NOMO-1 (cell line): ENCODE measurements at regions not wholly inside any gene's neighbourhood (a gene's known extent, or its start where the extent isn't known, plus 50 kb on each side); places are given as distances from the start of the nearest gene placed in this dataset.

Source experiments
- DNase-seq, 2 experiments: peaks; one replicate each; lab custom pipeline; 2025; ENCODE audit not compliant: unreplicated experiment in 2 of 2; lab: John Stamatoyannopoulos, UW

DNA sequence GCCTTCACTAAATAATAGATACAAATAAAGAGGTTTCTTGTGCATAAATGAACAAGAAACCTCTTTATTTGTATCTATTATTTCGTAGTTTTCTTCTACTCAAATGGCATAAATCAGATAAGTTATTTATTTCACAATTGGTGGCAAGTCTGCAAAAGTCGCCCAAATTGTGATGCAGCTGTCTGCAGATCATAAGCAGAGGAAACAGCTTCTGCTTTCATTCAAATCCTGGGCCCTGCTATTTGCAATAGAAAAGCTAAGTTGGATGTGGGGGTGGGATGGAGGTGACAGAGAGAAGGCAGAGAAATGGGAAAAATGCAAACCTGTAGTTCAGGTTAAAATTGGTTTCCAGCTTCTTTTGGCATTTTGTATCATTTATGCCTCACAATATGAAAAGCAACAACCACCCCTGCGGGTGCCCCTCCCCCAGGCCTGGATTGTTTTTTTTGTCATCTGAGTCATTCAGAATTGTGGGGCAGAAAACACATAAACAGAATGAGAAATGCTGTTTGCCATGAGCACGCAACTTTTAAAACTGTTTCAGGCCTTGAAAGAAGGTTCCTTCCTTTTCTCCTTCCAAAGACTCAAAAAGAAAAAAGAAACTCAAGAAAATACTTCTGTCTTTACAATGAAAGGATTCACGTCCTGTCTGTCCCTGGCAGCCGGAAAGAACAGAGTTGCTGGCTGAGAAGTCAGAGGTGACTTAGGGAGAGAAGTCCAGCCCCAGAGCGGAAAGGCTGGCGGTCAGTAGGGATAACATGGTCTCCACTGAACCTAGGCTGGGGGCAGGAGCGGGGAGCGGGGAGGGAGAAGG, 132.9 kb downstream of the BAMBI start:
- DNase-seq: peak in 1 of 2 experiments; percentile 14

DNA sequence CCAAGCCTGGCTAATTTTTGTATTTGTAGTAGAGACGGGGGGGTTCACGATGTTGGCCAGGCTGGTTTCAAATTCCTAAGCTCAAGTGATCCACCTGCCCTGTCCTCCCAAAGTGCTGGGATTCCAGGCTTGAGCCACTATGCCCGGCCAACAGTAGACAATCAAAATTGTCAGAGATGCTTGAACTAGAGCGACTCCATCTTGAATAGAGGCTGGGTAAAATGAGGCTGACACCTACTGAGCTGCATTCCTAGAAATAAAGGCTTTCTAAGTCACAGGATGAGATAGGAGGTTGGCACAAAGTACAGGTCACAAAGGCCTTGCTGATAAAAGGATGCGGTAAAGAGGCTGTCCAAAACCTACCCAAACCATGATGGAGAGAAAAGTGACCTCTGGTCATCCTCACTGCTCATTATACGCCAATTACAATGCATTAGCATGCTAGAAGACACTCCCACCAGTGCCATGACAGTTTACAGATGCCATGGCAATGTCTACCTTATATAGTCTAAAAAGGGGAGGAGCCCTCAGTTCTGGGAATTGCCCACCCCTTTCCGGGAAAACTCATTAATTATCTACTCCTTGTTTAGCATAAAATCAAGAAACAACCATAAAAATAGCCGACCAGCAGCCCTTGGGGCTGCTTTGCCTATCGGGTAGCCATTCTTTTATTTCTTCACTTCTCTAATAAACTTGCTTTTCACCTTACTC, 134.5 kb downstream of the BAMBI start:
- DNase-seq: no peak

DNA sequence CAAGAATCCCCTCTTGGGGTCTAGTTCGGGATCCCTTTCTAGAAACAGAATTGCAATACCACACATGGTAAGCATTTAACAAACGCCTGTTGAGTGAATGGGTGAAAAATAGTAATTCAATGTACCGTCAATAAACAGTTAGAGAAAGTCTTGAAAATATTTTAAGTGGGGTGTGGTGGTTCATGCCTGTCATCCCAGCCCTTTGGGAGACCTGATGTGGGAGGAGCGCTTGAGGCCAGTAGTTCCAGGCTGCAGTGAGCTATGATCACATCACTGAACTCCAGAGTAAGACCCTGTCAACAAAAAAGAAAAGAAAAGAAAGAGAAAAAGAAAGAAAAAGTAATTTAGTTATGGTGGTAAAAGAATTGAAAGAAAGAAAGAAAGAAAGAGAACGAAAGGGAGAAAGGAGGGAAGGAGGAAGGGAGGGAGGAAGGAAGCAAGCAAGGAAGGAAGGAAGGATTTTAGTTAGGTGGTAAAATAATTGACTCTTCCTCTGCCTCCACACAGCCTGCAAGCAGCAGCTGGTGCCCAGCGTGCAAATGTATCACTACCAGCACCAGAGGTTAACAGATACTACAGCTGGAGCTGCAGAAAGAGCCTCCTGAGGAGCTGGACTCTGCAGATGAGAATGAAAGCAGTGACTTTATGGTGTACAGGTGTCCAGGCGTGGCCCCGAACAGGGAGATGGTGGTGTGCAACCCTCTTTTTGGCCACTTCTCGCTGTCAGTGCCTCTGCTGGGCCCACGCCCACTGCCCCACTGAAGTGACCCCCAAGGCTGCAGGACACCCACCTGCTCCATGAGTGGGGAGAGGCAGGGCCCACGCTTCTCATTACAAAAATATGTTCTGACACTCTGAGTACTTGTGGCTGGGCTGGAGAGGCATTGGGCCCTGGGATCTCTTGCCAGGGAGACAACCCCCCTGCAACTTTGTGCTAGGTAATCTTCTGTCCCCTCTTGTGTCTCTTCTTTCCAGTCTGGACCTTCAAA, 135.4 kb downstream of the BAMBI start:
- DNase-seq: no peak

DNA sequence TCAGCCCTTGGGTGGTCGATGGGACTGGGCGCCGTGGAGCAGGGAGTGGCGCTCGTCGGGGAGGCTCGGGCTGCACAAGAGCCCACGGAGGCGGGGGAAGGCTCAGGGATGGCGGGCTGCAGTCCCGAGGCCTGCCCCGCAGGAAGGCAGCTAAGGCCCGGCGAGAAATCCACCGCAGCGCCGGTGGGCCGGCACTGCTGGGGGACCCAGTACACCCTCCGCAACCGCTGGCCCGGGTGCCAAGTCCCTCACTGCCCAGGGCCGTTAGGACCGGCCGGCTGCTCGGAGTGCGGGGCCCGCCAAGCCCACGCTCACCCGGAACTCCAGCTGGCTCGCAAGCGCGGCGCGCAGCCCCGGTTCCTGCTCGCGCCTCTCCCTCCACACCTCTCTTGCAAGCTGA, 138.4 kb downstream of the BAMBI start:
- DNase-seq: no peak

DNA sequence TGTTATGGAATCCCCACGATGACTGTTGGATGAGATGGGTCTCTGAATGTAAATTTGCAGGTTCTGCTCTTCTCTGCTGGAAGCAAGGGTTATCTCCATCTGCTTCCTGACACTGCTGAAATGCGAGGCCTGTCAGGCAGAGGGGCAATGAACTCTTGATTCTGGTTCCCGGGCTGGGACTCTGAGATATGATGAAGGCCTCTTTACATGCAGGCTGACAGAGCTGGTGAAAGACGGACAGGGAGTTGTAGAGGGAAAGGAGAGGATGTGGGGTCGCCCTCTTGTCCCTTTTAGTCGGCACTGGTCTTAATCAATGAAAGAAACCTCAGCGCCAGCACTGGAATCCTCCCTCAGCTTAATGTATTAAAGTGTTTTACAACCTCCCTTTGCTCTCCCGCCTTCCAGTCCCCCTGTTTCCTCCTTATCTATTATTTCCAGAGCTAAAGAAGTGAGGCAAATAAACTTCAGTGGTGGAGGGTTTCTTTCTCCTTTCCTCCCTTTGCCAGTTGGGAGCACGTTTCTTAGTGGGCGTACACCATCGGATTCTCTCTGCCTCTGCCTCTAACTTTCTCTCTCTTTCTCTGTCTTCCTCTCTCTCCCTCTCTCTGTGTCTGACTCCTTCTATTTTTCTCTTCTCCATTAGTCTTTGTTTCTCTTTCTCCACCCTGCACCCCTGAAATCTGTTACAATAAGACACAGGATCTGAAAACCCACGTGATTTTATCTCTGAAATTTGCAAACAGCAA, 145.6 kb downstream of the BAMBI start:
- DNase-seq: no peak

DNA sequence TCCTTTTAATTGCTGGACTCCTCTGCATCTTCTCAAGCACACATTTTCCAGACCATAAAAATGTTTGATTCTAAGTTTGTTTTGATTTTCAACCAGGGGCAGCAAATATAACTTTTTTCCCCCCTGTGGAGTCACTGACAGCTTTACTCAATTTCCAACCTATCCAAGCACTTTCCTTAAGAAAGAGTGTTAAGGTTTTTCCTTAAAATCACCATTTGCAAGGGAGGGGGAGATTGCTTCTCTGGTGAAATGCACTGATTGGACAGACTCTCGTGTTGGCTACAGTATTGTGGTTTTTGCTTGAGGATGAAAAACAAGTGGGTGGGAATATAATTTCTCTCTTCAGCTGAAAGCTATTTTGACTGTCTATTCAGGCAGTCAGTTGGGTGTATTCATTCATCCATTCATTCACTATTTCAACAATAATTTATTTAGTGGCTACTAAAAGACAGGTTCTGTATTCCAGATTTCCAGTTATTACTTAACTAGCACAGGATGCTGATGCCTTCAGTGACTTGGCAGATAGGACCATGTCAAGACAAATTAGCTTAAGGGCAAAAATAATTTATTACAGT, 146.3 kb downstream of the BAMBI start:
- DNase-seq: no peak

DNA sequence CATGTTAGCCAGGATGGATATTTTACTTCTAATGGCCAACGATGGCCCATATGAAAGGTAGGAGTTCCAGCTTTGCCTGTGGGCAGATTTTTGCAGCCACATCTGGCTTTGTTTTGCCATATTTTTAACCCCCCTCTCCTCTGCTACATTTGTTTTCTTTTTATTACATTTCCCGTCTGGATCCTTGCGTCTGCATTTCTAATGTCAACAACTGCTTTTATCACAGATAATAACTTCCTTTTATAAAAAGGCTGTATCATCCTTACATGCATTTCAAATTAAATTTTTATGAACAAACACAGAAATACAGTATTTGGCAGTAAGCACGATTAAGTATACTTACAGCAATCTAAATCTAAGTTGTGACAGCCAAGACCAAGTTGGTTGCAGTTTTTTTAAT, 156.0 kb downstream of the BAMBI start:
- no peak for DNase-seq

DNA sequence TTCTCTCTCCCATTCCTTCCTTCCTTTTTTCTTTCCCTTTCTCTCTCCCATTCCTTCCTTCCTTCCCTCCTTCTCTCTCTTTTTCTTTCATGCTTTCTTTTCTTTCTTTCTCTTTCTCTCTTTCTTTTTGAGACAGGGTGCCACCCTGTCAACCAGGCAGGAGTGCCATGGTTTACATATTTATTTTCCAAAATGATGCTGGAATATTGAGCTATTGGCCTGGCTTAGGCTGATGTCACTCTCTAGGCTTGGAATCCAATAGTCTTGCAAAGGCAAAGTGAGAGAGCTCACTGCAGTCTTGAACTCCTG, 159.1 kb downstream of the BAMBI start:
- DNase-seq: no peak

DNA sequence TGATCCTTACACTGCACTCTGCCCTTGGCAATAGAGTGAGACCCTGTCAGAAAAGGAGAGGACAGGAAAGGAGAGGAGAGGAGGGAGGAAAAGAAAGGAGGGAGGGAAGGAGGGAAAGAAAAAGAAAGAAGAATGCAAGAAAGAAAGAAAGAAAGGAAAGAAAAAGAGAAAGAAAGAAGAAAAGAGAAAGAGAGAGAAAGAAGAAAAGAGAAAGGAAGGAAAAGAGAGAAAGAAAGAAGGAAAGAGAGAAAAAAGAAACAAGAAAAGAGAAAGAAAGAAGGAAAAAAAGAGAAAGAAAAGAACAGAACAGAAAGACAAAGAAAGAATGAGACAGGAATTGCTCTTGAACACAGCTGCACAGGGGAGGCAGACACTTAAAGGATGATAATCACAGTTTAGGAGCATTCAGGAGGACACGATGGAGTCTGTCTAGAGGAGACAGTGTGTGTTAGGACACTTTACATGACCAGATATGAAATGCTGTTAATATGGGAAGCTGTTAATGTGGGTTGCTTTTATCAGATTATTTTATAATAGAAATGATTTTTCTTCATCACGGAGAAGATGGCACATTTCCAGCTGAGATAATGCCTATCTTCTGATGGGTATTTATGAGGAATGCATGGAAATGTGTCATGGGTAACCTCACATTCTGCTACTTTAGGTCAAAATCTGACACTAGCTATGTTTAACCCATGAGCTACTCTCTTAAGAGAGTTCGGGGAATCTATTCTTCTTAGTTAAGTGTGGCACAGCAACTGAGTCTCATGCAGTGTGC, 160.5 kb downstream of the BAMBI start:
- no peak for DNase-seq

DNA sequence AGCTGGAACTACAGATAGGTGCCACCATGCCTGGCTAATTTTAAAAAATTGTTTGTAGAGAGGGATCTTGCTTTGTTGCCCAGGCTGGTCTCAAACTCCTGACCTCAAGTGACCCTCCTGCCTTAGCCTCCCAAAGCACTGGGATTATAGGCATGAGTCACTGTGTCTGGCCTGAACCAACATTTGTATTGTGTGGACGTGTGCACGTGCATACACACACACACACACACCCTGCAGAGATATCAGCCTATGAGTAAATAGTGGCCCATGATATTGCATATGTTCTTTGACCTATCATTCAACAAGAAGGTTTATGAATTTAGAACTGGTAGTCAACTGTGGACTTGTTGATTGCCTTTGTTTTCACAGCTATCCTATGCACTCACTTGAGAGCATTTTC, 161.6 kb downstream of the BAMBI start:
- no peak for DNase-seq

DNA sequence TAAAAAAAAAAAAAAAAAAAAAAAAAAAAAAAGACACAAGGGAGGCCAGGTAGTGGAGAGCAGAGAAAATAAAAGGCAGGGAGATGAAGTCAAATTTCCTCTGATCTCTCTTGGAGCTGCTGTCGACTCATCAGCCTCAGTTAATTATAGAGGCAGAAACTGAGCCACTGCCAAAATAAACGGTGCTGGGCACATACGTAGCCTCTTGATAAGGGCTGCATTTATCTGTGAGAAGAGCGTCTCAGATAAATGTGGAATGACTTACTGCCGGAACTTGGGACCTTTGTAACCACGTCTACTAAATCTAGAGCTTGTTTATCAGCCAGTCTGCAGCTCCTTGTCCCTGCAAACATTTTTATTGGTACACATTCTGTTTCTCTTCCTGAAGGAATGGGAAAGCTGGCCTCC, 162.3 kb downstream of the BAMBI start:
- DNase-seq: no peak

DNA sequence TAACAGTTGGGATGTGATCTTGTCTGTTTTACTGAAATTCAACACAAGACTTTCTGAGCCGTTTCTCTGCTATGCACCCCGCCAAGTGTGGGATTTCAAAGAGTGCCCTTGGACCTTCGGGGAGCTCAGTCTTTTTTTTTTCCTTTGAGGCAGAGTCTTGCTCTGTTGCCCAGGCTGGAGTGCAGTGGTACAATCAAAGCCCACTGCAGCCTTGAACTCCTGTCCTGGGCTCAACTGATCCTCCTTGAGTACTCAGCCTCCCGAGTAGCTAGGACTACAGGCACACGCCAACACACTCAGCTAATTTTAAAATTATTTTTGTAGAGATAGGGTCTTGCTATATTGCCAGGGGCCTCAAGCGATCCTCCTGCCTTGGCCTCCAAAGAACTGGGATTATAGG, 162.9 kb downstream of the BAMBI start:
- no peak for DNase-seq

DNA sequence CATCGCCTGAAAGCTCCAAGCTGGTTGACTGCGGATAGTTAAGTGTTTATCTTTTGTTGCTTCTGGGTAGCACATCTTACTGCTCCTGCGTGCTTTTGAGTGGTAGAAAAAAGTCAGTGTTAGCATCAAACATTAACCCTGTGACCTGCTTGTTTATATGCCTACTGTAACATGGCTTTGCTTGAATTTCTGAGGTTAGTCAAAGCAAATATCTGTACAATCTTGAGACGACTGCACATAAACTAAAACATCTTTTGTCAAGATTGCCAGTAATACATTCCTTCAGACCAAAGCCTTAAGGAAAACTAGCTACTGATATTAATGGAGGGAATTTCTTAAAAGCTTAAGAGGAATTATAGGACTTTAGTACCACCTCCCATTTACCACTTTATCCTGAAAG, 163.7 kb downstream of the BAMBI start:
- no peak for DNase-seq

DNA sequence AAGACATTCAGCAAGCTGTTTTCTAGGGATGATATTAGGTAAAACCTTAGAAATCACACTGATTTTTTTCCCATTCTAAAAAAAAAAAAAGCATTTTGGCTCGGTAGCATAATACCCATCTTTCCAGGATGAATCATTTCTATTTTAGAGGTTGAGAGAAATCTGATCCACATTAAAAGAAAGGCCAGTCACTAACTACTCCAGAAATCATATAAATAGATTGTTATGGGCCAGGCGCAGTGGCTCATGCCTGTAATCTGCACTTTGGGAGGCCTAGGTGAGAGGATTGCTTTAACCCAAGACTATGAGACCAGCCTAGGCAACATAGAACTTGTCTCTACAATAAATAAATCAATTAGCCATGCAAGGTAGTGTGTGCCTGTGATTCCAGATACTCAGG, 164.3 kb downstream of the BAMBI start:
- no peak for DNase-seq

DNA sequence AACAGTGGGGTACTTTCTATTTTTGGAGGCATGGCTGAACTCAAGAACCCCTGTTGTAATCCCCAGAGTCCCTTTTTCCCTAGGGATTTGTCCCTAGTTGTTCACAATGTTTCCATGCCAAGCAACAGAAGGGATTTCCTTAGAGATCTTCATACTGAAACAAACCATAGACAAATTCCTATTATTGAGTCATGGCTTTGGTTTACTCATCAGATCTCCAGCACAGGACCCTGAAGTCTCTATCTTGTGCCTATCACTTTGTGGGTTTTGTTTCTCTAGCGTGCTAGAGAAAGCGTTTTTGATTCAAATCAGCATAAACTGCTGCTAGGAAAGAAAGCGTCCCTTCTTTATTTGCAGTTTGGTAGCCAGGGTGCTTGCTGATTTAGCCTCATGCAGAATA, 165.0 kb downstream of the BAMBI start:
- no peak for DNase-seq

DNA sequence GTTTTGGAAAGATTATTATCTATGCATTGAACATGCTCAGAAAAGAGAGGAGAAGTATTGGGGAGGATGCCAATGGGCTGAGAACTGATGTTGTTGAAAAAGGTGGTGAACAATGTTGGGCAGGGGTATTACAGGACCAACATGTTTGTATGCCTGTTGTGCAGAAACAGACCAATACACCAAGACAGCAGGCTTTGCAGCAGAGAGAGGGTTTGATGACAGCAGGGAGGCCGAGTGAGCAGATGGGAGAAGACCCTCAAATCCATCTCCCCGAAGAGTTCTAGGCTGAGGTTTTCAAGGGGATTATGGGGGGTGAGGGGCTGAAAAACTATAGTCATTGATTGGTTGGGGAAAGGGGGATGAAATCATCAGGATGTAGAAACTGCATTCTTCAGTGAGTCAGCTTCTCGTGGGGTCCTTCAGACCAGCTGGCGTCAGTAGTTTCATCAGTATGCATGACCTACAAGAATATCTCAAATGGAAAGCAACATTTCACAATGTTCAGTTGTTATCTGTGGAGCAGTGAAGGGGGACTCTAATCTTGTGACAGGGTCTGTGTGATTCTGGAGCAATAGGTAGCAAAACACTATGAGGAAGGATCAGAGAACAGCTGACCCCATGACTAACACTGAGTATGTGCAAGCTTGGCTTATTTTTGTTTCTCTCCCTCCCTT, 167.8 kb downstream of the BAMBI start:
- no peak for DNase-seq

DNA sequence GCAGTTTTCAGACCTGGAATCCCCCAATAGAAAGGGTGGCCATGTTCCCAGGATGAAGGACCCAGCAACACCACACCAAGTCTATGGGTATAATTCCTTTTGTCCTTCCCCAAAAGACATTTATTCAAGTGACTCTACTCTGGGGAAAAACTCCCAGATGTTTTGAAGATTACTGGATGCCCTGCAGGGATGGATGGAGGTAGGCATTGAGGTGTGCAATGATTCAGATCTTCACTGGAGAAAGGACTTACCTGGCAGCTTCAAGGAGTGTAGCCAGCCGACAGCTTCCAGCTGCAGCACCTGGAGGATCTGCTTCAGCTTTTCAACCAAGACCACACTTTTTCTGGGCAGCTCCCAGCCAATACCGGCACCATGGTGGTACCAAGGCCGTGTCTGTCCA, 172.0 kb downstream of the BAMBI start:
- DNase-seq: no peak

DNA sequence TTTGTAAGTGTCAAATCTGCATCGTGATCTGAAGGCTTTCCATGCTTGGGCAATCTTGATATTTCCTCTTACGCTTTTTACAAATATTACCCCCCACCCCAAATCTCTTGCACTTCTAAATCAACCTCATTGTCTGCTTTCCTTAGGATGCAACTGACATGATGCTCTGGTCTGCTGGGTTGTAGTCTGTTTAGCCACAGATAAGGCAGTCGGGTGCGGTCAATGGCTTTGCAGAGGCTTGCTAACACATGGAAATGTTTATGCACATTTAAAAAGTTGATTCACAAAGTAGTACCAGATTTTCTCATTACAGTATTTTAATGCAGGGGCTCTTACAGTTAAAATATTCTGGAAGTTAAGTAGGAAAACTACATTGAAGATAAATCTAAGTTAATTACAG, 172.5 kb downstream of the BAMBI start:
- DNase-seq: no peak

DNA sequence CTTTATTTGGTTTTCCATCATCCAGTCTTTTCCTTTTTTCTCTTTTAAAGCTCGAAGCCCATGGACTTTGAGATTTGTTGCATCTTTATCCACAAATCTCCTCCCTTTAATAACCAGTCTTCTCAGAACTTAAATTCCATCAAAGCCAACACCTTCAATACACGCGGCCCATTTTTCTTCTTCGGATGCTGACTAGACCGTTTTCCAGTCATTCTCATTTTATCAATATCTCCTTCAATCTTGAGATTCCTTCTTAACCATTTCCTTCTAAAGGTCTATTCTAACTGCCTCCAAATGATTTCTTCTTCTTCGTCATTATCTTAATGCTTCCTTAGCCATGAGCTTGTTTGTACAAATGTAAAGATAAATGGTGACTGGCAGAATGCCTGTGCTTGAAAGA, 173.5 kb downstream of the BAMBI start:
- no peak for DNase-seq
